Right ventricle myocardium superior (tissue), 1 donor: ENCODE measurements at regions not wholly inside any gene's neighbourhood (a gene's known extent, or its start where the extent isn't known, plus 50 kb on each side); places are given as distances from the start of the nearest gene placed in this dataset.
"Not testable (repeated sequence)": the region's sequence is repeated elsewhere in the genome, so short reads cannot be mapped to it uniquely, and the experiment has no call there.

Experiments used
- ATAC-seq: fragments of 200-7000 bp; cut with Tn5 transposase; one replicate; pipeline ENCODE4 v1.9.1; 2020; ENCODE audit warnings: mild to moderate bottlenecking; ENCODE audit not compliant: poor library complexity
- DNase-seq: peaks from one replicate; pipeline ENCODE4 v3.0.0-alpha.2; 2020
- intact Hi-C: fragments of 100-400 bp; cut with DNase I; formaldehyde crosslinking; loops from one replicate; pipeline ENCODE4 v1.11.2; 2022
- donor health status: DM: no; HTN: yes; CAD: no; lungs with severe emphysema.

GRCh38 chr10:90999512-91000172, 78.8 kb upstream of the ANKRD1 start:
- ATAC-seq (no peak), DNase-seq (no peak)
- intact Hi-C loops, result no loop called here

GRCh38 chr10:91000470-91000869, 79.6 kb upstream of the ANKRD1 start:
- DNase-seq (no peak), ATAC-seq (no peak)
- intact Hi-C loops, result no loop called here

- DNase-seq (no peak), ATAC-seq (no peak)
- intact Hi-C loops, result no loop called here
Measured at GRCh38 chr10:91000985-91001384, 80.1 kb upstream of the ANKRD1 start.

DNA sequence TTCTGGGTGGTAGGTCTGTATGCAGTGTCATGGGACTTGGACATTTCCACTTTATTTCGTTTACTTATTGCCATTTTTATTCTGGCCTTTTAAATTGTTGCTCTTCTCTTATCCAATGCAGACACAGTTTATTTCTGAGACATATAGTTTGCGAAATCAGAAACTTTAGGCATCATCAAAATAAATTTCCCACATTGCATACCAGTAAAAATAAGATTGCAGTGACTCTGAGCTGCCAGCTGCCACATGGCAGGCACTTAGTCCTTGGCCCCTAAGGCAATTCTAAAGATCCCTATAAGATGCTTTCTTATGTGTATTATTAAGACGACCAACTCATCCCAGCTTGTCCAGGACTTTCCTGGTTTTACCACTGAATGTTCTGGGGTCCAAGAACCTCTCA, 81.8 kb upstream of the ANKRD1 start:
- ATAC-seq, result no peak
- intact Hi-C loops, result no loop called here
- no peak for DNase-seq

- intact Hi-C loops, result not testable (repeated sequence)
Measured at GRCh38 chr10:91003379-91003778, 82.5 kb upstream of the ANKRD1 start.

GRCh38 chr10:91005276-91005675, 84.4 kb upstream of the ANKRD1 start:
- ATAC-seq, DNase-seq: not testable (repeated sequence)
- intact Hi-C loops, result loop anchor here (5.0 kb wide), 1 partner anchor 247 kb away; no protein-coding TSS in a partner anchor

More at GRCh38 chr10:91003379-91003778, 82.5 kb upstream of the ANKRD1 start:
- ATAC-seq, DNase-seq: not testable (repeated sequence)

- intact Hi-C loops, result loop anchor here (5.0 kb wide), 1 partner anchor 246 kb away; no protein-coding TSS in a partner anchor
- ATAC-seq (peak; percentile 89), DNase-seq (peak; percentile 52)
Measured at GRCh38 chr10:91006001-91006751, 85.3 kb upstream of the ANKRD1 start.

GRCh38 chr10:91006752-91007346, 86.0 kb upstream of the ANKRD1 start:
- ATAC-seq (peak; percentile 16), DNase-seq (no peak)
- intact Hi-C loops, result loop anchor here (5.0 kb wide), 1 partner anchor 245 kb away; no protein-coding TSS in a partner anchor

GRCh38 chr10:91007655-91008054, 86.8 kb upstream of the ANKRD1 start:
- DNase-seq (no peak), ATAC-seq (no peak)
- intact Hi-C loops, result loop anchor here (5.0 kb wide), 1 partner anchor 245 kb away; no protein-coding TSS in a partner anchor

DNA sequence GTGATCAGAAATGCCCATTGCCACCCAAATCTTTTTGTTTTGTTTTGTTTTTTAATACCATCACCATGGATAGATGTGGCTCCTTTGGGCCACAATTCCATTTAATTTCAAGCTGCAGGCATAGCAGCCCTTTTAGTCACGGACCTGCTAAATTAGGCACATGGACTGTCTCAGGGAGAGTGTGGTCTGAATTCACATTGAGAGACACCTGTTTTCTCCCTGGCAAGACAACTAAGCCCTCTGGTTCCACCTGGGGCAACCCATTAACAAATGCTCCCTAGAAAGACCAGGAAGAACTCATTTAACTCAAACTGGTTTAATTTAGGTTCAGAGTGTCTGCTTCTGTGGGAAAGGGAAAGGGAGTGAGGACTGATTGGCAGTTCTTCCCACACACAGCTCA, 88.2 kb upstream of the ANKRD1 start:
- DNase-seq (no peak), ATAC-seq (no peak)
- intact Hi-C loops, result loop anchor here (5.0 kb wide), 1 partner anchor 243 kb away; no protein-coding TSS in a partner anchor

DNA sequence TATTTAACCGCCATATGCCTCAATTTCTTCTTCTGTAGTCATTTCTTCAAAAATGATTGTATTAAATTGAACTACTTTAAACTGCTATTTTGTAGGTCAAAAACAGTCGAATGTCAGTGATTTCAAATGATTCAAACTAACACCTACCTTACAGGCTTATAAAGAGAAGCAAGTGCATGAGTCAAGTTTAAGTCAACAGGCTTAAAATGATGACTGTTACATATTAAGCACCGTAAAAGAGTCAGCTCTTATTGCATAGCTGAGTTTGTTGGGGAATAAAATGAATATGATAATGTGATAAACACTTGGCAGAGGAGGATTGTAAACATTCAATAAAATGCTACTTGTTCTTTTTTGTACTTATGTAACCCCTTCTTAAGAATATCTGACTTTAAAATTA, 90.1 kb upstream of the ANKRD1 start:
- intact Hi-C loops, result no loop called here
- DNase-seq, result no peak
- ATAC-seq, result no peak

GRCh38 chr10:91012502-91012901, 91.6 kb upstream of the ANKRD1 start:
- DNase-seq (no peak), ATAC-seq (no peak)
- intact Hi-C loops, result no loop called here

DNA sequence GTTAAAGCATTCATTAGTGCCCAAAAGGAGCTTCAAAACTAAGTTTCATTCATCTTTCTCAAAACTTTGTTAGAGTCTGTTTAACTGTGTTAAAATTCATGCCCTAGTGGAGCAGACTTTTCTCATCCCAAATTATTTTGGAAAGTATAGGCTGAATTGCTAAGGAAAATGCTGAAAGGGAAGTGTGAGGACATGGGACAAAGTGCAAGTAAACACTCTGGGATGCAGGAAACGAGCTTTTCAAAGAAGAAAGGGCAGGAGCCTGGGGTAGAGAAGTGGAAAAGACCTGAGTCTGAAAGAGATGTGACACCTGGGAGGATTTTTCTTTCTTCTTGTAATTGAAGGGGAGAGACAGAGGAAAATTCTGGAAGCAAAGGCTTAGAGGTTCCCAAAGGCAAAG, 93.1 kb upstream of the ANKRD1 start:
- DNase-seq (no peak), ATAC-seq (no peak)
- intact Hi-C loops, result no loop called here

DNA sequence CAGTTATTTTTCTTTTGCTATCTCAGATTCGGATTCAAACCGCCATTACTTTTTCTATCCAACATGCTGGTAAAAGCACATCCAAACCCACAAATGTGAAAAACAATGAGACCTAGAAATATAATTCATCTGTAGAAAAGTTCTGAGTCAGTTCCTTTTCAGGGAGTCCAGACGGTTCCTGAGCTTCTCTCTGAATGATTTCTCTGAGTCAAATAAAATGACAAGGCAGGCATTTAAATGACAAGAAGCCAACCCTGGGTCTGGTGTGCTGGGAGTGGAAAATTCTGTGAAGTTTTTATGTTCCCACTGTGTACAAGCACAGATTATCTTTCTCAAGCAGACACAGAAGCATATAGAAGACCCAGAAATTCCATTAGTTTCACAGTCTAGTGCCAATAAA, 96.3 kb upstream of the ANKRD1 start:
- DNase-seq, result no peak
- intact Hi-C loops, result no loop called here
- ATAC-seq, result no peak

GRCh38 chr10:91021901-91022300, 101.0 kb upstream of the ANKRD1 start:
- peak; percentile 7 for ATAC-seq
- intact Hi-C loops, result no loop called here
- DNase-seq, result no peak

DNA sequence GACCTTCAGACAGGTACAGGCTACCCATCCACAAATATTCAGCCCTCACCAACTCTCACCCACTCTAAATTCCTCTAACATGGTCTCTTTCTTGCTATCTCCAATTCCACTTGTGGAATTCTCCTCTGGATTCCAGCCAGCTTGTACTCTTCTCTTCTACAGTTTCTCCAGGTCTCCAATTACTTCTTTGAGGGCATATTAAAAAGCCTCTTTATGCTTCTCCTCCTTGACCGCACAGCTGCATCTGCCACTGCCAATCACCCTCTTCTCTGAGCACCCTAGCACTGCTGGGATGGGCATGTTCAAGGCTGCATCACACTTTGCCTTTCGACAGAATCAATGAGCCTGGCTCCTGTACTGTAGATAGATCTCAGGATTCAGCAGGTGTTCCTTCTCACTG, 101.5 kb upstream of the ANKRD1 start:
- DNase-seq (no peak), ATAC-seq (no peak)
- intact Hi-C loops, result no loop called here

DNA sequence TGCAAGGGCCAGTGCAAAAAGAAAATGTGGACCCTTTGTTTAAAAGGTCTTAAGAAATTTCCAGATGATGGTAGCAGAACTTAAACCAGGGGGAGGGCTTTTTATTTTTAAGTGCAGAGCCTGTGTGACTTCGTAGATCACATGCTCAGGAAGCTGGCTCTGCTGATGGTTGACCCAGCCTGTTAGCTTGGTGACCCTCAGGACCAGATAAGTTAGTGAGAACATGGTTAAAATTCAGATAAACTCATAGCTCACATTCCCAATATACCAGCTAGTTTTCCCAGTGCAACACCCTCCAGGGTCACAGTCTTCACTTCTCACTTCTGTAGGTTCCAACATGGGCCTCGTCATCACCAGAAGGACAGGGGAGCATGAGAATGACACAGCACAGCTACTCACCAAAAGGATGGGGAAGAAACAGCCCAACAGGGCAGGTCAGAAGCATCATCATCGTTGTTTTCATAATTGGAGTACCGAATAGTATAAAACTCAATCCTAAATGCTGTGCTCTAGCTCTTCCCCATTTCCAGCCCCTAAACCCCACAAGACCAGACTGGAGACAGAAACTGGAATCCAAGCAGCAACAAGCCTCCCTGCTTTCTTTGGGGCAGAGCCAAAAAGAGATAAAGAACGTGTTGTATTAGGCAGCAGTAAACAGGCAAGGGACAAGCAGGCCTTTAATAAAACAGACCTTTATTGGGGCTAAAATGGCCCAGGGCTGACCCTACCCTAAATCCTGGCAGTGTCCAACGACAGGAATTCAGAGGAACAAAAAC, 102.2 kb upstream of the ANKRD1 start:
- DNase-seq (no peak), ATAC-seq (peak; percentile 88)
- intact Hi-C loops, result no loop called here

DNA sequence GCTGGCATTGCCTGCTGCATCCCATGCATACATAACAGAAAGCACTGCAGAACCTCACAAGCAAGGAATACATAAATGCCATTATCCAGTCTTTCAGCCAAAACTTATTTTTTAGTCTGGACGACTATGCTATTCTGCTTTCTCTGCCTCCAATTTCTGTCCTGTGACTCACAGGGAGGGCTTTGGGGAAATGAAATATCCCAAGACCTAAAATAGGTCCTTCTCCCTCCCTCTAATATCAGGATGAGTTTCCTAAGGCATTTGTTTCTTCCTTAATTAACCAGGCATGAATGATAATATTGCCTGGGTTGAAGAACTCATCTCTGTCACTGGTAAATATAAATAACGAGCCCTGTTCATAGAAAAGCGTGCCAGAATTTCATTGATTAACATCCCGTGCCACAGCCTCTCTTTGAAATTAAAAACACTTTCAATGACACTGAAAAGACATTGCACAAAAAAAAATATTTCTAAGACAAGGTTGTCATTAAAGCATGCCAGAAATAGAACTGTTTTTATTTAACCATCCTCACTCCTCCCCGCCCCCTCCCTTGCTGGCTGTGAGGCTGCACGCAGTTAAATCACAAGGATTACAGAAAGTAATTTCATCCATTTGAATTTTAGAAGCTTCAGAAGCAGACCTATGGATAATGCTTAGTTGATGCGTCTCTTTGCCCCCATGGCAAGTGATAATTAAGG, 103.0 kb upstream of the ANKRD1 start:
- peak; percentile 68 for ATAC-seq
- no peak for DNase-seq
- intact Hi-C loops, result no loop called here
